GM18909 (cell line): ENCODE measurements at regions not wholly inside any gene's neighbourhood (a gene's known extent, or its start where the extent isn't known, plus 50 kb on each side); places are given as distances from the start of the nearest gene placed in this dataset.

Source experiments
- ATAC-seq: cut with Tn5 transposase; IDR thresholded peaks from one replicate; pipeline ENCODE4 v1.9.1; 2021; ENCODE audit warnings: mild to moderate bottlenecking; ENCODE audit not compliant: unreplicated experiment, poor library complexity

GRCh38 chr10:129231821-129232220 is 235.2 kb upstream of the MGMT start:
- no peak for ATAC-seq

GRCh38 chr10:129233351-129234148 is 233.5 kb upstream of the MGMT start:
- ATAC-seq, result no peak

DNA sequence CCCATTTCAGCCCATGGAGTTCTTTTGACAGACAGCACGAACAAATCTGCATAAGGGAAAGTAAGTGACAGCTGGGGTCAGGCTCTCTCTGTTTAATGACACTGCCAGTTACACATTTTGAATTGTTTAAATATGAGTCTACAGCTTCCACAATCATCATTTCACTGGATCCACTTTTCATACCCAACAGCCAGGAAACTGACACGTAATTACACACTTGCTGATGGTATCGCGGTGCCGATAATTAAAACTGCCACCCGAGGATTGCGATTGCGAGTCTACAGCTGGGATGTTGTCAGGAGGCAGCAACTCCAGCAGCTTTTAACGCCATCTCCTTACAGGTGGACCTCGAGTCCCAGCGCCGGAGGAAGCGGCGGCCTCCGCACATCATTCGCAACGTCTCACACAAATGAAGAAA is 230.8 kb upstream of the MGMT start:
- no peak for ATAC-seq

DNA sequence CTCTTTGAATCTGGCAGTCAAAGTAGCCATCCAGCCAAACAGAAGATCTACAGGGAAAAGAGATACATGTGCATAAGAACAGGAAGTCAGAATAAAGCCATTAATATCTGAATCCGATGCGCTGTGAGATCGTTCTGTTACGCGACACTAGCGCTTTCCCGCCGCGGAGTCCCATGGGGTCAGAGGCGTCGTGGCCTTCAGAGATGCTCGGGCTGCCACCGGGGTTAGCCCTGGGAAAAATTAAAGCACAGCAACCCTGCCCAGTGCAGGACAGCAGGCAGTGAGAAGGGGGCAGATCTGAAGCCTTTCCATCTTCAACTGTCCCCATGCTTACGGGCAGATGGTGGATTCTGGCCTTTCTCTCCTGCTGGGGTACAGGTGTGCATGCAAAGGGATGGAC is 225.6 kb upstream of the MGMT start:
- no peak for ATAC-seq

GRCh38 chr10:129244298-129244697 is 222.7 kb upstream of the MGMT start:
- no peak for ATAC-seq

DNA sequence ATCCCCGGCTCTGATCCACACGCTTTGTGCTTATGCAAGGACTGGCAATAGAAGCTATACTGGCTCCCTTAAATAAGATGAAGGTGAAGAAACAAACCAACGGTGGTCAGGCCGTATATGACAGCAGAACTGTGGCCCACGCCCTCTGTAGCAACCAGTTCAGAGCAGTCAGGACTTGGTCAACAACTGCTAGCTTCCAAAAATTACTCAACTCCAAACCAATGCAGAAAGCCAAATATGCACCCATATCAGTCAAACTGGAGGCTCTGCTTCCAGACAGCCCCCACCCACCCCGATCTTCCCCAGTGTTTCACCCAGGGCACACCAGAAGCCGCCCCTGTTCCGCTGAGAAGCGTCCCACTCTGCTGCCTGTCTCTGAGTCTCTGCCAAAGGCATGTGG is 222.3 kb upstream of the MGMT start:
- no peak for ATAC-seq

DNA sequence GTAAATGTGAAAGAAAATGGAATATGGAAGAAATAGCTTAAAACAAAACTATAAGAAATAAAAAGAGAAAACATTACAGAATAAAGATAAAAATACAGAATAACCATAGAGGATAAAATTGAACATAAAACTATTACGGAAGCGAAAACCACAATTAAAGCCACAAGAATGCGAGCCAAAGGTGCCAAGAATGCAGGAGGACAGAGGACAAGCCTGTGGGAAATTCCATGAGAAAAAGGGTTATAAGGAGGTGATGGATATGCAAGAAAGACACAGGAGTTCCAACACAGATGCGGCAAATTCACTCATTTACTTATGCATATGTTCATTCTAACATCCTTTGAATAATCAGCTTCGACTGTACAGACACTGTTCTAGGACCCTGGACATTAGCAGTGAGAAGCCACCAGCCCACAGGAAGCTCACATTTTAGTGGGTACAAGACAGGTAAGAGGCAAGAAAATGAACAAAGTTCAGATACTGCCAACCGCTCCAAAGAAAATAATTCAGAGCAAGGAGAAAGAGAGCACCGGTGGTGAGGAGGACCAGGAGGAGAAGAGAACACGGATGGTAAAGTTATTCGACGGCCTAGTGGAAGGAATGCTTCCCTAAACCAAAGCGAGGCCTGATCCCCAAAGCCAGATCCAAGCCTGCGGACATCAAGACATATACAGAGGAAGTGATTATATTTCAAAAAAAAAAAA is 213.7 kb upstream of the MGMT start:
- no peak for ATAC-seq

- no peak for ATAC-seq
Measured at GRCh38 chr10:129253865-129254179, 213.2 kb upstream of the MGMT start.

GRCh38 chr10:129258283-129258923 is 208.6 kb upstream of the MGMT start:
- ATAC-seq, result no peak

DNA sequence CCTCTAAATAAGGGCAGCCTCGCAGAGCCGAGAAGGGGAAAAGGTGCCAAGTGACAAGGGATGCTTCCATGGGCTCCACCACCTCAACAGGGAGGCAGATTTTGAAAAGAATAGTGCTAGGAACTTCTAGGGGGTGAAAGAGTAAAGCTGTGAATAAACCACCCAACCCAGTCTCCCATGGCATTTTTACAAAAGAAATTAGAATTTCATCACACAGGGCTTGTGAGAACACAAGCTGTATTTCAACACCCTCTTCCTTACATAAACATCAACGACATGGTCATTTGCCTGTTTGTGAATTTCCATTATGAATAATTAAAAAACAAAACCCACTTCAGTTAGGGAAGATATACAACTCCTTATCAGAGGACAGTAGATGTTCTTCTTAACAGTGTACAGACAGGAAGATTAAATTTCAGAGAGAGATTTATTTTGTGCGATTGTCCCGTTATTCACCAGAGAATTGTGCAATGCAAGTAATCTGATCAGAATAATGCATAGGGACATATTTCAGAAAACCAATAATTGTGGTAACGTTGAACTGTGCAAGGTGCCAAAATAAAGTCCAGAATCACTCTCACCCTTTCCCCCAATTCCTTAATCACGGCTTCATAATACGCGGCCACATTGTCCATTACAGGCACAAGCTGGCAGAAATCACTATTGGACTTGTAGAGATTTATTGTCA is 207.8 kb upstream of the MGMT start:
- ATAC-seq, result no peak

DNA sequence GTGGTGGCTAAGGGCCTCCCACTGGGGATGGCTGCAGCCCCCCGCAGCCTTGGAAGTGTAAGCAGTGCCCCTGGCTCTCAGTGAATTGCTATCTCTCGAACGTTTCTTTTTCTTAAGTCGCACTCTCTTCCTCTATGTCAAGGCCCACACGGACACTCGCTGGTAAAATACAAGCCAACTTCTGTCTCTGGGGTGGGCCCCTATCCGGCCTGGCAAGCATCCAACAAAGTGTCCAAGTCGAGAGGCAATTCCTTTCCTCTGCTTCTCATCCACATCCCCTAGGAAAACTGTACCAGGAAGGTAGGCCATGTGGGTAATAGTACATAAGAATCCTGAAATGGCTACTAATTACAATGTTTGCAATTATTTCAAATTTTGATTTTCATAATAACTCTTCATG is 194.9 kb upstream of the MGMT start:
- no peak for ATAC-seq

GRCh38 chr10:129272866-129273650 is 194.0 kb upstream of the MGMT start:
- no peak for ATAC-seq

DNA sequence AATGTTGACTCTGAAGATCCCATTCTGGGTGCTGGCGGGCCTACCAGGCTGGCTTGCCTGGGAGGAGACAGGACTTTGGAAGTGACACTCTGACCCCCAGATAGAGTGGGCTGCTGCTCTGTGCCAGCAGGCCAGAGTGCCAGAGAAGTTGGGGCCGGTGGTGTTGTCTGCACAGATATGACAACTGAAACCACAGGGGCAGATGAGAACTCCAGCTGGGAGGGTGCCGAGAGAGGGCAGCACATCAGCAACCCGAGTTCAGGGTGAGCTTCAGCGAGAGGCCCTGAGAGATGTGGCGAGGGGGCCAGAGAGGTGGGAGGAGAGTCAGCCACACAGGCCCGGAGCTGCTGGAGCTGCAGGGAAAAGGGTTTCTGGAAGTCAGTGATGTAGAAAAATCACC is 193.2 kb upstream of the MGMT start:
- no peak for ATAC-seq

DNA sequence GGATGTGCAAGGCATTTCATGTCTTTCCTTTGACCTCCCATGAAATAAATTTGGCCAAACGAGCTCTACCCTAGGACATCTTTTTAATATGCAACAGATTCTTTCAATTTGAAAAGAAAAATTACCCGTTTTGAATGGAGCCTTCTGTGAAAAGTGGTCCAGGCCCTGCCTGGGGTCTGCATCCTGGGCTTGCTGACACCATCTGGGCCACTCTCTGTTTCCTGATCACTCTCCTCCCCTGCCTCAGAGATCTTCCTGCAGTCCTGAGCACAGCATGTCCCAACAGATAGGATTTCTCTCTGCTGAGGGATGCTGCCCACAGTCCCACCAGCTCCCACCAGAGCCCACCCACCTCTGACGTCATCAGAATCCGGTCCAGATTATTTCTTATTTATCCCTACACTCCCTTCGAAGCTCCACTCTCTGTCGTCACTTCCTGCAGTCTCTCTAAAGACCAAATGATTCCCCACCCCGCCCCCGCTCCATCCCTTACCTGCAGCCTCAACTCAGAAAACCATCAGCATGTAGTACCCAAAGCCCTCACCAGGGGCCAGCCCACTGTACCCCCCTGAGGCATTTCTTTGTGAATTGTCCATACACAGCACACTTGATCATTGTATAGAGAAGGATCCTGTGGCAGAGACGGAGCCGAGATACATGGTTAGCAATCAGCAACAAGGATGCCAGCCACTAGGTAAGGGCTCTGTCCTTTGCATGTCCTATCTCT is 192.1 kb upstream of the MGMT start:
- ATAC-seq, result no peak

DNA sequence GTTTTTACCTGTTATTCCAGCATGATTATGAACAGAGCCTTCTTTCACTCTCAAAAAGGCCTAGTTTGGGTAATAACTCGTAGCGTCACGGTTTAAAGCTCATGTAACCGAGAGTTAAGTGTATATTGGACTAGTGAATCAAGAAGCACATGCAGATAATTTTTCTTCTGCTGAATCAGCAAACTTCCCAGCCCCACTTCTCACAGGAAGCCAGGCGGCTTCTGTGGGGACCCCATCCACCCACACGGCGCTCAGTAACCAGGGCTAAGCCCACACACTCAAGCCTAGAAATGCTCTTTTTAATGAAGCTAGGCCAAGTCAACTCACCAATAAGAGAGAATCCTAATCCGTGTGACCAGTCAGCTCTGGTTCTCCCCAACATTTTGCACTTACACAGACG is 191.2 kb upstream of the MGMT start:
- ATAC-seq, result no peak

- ATAC-seq, result no peak
Measured at GRCh38 chr10:129277084-129277483, 190.0 kb upstream of the MGMT start.

DNA sequence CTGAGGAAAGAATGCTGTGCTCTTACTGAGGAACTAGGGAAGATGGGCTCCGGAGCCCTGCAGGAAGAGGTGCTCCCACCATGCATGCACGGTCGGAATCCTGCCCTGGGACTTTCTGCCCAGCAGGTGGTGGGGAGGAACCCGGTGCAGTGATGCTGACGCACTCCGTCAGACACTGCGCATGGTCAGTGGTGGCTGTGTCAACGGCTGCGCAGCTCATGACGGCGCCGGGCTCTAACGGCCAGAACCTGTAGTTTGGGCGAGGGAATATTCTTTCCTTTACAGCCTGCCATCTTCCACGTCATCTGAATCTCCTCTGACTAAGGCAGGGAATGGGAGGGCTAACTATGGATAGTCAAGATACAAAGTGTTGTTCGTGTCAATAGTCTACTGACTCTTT is 189.2 kb upstream of the MGMT start:
- ATAC-seq, result no peak

DNA sequence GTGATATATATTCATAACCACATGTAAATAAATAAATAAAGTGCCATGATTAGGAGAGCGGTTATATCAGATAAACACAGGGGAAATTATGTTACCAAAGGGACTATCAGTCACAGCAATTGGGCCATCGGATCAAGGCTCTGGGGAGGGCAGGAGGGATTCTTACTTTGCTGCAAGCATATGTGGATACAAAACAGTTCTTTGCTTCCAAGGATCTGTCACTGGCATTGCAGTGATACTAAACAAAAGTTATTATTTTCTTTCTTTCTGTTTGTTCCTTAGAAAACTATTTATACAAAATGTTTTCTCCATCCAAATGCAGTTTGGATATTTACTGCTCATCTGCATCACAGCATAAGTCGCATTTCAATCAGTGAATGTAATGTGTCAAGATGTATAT is 188.4 kb upstream of the MGMT start:
- no peak for ATAC-seq

DNA sequence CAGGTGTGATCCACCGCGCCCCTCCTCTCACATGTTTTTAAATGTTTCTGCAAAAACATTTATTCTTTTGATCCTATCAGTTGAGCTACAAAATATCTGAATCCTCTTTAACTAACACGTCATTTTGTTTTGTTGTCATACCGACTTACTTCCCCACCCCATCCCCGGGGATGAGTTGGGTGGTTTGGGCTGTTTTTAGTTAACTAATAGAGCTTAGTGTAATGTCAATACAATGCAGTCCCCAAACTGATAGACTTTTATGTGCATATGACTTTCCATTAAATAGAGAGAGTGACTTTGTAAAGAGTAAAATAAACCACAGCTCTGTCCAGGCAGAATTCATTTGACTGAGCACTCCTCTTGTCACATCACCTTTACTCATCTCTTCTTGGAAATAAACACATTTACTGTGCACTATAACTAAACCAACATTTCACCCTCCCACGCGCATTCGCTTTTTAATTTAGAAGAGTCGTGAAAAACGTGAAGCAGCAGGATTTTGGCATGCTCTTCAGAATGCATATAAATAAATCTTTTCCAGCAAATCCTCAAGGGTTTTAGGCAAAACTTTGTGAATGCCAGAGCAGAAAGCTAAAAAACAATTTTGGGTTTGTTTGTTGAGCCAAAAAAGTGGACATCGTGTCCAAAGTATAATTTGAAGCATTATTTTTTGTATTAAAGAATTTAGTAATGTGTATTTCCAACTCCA is 187.4 kb upstream of the MGMT start:
- ATAC-seq, result no peak
